ENCODE measurements at regions not wholly inside any gene's neighbourhood (a gene's known extent, or its start where the extent isn't known, plus 50 kb on each side); places are given as distances from the start of the nearest gene placed in this dataset.

DNA sequence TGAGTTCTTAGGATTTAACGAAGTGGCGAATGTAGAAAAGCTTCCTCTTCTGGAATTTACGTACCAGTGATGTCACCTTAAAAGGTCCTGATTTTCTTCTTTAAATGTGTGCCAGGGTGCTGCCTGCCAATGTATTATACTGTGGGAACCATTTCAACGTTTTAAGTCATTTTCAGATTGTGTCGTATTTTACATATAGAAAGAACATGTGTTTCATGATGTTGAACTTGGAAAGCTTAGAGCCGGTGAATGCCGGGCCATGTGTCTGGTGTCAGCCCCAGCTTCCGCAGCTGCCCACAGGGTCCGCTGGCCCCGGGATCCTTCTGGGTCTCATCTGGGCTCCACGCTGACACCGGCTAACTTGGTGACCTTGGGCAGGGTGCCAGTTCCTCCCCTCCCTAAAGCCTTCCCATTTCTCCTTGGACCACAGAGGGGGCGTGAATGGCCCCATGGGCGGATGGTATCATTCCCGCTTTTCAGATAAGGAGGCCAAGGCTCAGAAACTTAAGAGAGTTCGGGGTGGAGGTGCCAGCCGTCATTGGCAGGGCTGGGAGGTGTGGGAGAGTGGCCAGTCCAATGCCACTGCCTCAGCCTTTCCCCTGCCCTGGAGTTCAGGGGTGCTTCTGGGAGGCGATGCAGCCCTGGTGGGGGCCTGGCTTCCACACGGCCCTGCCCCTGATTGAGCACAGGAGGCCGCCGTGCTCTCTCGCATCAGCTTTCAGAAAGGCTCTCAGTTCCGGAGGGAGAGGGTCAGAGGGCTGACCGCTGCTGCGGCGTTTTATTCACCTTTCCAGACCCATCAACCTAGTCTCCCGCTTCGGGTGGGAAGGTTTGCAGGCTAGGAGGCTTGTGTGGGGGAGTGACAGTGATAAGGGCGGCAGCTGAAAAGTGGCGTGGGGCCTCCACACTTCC lies 68.8 kb upstream of the CIBAR2 start:
- TF ChIP-seq FOXP2 (optimal IDR thresholded peaks at IDR 0.05; ENCODE audit: control extremely low read depth, extremely low read length, insufficient read depth) (no peak), EZH2 (IDR thresholded peaks at IDR 0.05) (no peak)
